Raji (cell line): ENCODE measurements at regions not wholly inside any gene's neighbourhood (a gene's known extent, or its start where the extent isn't known, plus 50 kb on each side); places are given as distances from the start of the nearest gene placed in this dataset.
A peak's percentile ranks its signal among the peaks of the same experiment; 100 is the strongest.

Experiments
- POLR2A ChIP-seq: IDR thresholded peaks from 2 replicates; pipeline ENCODE4 v1.6.1; 2011; ENCODE audit warnings: low read depth, low read length, control low read depth; ENCODE audit not compliant: insufficient read depth

- no peak for TF ChIP-seq POLR2A
These were observed 92.8 kb upstream of the PRSS16 start for GRCh38 chr6:27154696-27155095.

- no peak for TF ChIP-seq POLR2A
These were observed 90.5 kb upstream of the PRSS16 start for GRCh38 chr6:27156874-27157458.

DNA sequence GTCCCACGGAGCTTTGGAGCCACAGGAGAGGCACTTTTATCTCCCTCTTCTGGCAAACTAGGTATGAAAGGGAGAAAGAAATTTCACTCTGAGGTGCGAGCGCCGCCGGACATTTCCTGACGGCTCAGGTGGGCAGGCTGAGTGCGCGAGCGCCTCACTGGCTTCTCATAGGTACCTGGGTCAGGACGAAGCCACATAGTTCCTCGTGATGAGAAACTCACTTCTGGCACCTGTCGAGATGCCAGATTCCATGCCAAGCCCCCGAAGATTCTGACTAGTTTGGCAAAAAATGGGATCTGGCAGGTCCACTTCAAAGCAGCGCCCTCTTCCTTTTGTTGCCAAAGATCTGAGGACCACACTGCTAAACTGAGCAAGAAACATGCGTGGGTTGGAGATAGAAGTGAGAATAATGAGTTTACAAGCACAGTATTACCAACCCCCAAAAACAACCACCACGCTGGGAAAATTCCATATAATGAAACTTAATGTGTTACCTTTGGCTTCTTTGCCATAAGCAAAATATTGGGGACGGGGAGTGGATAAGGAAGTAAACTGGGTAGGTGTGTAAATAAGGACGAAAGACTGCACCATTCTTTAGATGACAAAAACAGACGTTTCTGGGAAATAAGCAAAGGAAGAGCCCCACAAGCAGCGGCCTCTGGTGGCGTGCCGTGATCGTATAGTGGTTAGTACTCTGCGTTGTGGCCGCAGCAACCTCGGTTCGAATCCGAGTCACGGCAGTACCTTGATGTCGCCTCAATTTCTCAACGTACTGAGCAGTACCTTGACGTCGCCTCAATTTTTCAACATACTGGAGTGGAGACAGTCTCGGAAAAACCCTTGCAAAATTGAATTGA, 89.8 kb upstream of the PRSS16 start:
- TF ChIP-seq POLR2A = no peak

GRCh38 chr6:27158316-27158643, 89.2 kb upstream of the PRSS16 start:
- TF ChIP-seq POLR2A = no peak

GRCh38 chr6:27159725-27160124, 87.8 kb upstream of the PRSS16 start:
- TF ChIP-seq POLR2A = no peak

GRCh38 chr6:27161115-27161514, 86.4 kb upstream of the PRSS16 start:
- no peak for TF ChIP-seq POLR2A

DNA sequence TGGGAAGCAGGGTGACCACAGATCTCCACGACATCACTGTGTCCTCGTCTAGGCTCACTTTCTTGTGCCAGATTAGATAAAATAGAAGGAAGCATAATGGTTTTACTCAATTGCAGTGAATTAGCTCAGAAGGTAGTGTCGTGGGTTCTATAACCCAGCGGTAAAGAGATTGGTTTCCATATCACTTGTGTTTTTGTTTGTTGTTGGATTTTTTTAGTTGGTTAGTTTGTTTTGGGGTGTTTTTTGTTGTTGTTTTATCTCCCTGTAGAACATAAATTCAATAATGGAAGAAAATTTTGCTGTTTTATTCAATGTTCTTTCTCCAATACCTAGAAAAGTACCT, 85.9 kb upstream of the PRSS16 start:
- no peak for TF ChIP-seq POLR2A

DNA sequence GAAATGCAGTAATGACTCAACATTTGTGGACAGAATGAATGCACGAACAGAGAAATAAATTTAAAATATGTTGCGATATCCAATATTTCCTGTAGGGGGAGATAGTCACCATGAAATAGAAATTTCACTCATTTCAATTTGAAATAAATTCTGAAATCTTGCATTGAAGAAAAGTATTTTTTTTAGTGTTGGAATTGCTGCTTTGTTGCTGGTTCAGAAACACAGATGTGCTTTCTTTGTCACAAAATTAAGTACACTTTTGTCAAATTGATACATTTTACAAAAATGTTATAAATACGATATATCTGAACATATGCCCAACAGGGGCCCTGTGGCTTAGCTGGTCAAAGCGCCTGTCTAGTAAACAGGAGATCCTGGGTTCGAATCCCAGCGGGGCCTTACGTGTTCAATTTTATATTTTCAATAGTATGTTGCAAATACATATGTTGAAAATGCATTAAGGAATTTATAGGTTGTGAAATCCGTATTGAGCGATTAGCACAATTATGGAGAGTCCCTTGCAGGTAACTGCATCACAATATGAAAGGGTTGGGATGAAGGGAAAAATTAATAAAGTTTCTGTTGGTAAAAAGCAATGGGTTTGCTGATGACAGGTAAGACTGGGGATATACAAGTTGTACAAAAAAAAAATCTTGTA, 85.4 kb upstream of the PRSS16 start:
- TF ChIP-seq POLR2A = no peak

GRCh38 chr6:27163834-27164233, 83.7 kb upstream of the PRSS16 start:
- TF ChIP-seq POLR2A = no peak

DNA sequence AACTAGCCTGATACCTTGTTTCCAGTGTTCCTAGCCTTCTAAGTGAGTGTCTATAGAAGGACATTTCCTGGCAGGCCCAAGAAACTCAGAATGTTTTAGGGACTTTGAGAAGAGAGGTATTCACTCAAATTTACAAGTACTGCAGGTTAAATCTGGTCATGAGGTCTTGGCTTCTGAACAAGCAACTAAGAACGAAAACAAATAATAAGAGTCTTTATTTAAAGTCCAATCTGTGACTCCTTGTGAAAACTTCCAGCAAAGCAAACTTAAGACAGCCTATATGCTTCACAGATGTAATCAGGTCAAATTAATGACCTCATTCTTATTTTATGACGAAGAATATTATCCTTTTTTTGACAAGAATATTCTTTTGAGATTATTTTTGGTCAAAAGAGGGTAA, 79.4 kb upstream of the PRSS16 start:
- no peak for TF ChIP-seq POLR2A

DNA sequence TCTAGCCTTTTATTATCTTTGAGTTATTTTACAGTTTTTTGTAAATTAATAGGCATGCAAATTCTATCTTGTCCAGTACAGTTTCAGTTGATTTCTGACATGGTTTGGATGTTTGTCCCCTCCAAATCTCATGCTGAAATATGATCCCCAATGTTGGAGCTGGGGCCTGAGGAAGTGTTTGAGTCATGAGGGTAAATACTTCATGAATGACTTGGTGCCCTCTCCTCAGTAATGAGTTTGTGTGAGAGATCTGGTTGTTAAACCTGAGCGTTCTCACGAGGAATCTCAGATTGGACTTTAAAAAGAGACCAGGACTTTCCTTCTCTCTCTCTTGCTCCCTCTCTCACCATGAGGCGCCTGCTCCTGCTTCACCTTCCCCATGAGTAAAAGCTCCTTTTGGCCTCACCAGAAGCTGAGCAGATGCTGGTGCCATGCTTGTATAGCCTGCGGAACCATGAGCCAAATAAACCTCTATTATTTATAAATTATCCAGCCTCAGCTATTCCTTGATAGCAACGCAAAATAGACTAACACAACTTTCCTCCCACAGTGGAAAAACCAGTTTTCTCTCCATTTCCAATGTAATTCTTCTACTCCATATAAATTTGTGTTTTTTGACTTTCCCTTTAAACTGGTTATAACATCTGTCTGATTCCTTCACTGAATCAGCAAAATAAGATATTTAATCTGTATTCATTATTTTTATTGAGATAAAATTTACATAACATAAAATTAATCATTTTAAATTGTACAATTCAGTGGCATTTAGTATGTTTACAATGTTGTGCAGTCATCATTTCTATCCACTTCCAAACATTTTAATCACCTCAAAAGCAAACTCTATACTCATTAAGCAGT, 78.7 kb upstream of the PRSS16 start:
- no peak for TF ChIP-seq POLR2A

DNA sequence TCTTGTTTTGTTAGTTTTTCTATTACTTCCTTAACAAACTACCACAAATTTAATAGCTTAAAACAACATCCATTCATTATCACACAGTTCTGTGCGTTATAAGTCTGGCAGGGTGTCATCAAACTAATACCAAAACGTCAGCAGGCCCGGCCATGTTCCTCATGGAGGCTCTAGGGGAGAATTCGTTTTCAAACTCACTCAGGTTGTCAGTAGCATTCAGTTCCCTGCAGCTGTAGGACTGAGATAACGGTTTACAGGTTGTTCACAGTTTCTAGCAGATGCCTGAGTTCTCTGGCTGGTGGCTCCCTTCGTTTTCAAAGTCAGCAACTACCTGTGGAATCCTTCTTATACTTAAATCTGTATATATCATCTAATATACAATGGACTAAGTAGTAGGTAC, 72.5 kb upstream of the PRSS16 start:
- no peak for TF ChIP-seq POLR2A

GRCh38 chr6:27176096-27176495, 71.4 kb upstream of the PRSS16 start:
- TF ChIP-seq POLR2A = no peak

GRCh38 chr6:27176523-27177484, 70.7 kb upstream of the PRSS16 start:
- TF ChIP-seq POLR2A = no peak

DNA sequence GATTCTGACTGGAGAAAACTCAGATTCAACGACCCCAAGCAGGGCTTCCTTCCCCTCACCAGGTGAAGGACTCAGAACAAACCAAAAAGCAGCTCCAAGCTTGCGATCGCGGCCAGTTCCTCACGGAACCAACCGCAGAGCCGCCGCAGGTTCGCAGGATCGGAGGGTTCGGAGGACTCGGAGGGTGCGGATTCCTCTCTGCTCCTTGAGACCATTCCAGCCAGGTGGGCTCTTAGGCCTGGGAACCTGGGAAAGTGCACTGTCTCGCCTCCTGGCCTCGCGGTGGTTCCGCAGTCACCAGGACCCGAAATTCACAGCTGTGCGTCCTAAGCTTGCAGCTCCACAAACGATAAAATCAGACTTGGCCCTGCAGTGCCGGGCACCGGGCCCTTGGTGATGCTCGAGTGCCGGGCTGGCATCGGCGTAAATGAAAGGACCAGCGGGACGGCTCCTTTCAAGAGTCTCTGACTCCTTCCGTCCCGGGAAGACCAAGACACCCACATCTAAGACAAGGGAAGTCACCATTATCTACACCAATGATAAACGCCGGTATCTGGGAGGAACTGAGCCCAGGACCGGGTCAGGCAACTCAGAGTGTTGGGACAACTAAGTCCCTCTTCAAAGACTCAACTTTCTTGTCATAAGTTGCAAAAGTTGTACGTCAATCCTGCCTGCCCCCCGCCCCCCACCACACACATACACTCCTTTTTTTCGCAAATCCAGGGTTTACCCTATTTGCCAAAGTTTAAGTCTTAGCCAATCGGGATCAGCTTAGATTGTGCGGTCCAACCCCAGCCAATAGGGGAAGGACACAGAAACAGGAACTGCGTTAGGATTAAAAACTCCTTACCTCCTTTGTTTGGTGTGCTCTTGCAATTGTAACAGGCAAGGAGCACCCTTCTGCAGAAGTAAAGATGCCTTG, 69.8 kb upstream of the PRSS16 start:
- TF ChIP-seq POLR2A = 0 out of 2 replicates have a peak, but pooled peaks have one; percentile 20
